ENCODE measurements at regions not wholly inside any gene's neighbourhood (a gene's known extent, or its start where the extent isn't known, plus 50 kb on each side); places are given as distances from the start of the nearest gene placed in this dataset.

GRCh38 chr11:112368381-112368780, 107.7 kb upstream of the PLET1 start:
- no peak for TF ChIP-seq POLR2A (IDR thresholded peaks at IDR 0.05; ENCODE audit: low read depth, low read length)
- no peak for TF ChIP-seq TAF1 (IDR thresholded peaks at IDR 0.05; ENCODE audit: low read depth, low read length)
- TF ChIP-seq SPI1 (IDR thresholded peaks at IDR 0.05; ENCODE audit: low read depth, low read length) = no peak
- no peak for TF ChIP-seq PAX5 (IDR thresholded peaks at IDR 0.05; ENCODE audit: insufficient read depth, low read length, severe bottlenecking)

Data from GM12891 (cell line).